ENCODE measurements at regions not wholly inside any gene's neighbourhood (a gene's known extent, or its start where the extent isn't known, plus 50 kb on each side); places are given as distances from the start of the nearest gene placed in this dataset.

GRCh38 chr10:85311613-85312337 lies 983.4 kb downstream of the CCSER2 start (continued):
- TF ChIP-seq ZNF175 (CRISPR knock-in tag; IDR thresholded peaks at IDR 0.05; ENCODE audit: low read depth), result no peak

- Histone ChIP-seq H3K4me3 (no peak overlapping the region), H3K4me1 (replicated peaks in 1 of 2; ENCODE audit: control insufficient read depth in 2 of 2, insufficient read depth in 2 of 2, low read length in 2 of 2) (no peaks in the 10 kb centered on the region), H3K9ac (ENCODE audit: insufficient read depth in 1 of 2, low read depth in 2 of 2, low read length in 2 of 2) (no peak overlapping the region), H3K4me2 (ENCODE audit: insufficient read depth, low read length) (no peak overlapping the region), H4K20me1 (replicated peaks; ENCODE audit: control insufficient read depth, insufficient read depth, low read length) (no peaks in the 10 kb centered on the region), H3K27me3 (ENCODE audit: control insufficient read depth in 2 of 2, insufficient read depth in 2 of 2, low read length in 2 of 2) (no peaks in the 10 kb centered on the region), H2AFZ (ENCODE audit: low read depth, low read length) (no peak overlapping the region), H3K79me2 (ENCODE audit: control insufficient read depth, insufficient read depth, low read length) (no peaks in the 10 kb centered on the region), H3K9me1 (ENCODE audit: control insufficient read depth, insufficient read depth, low read length) (no peaks in the 10 kb centered on the region), H3K27ac (ENCODE audit: extremely low read depth, low read depth, low read length) (no peak overlapping the region), H3K36me3 (ENCODE audit: control insufficient read depth, insufficient read depth, low read length) (no peaks in the 10 kb centered on the region), H3K9me3 (replicated peaks; ENCODE audit: control insufficient read depth, insufficient read depth, low read depth, low read length) (no peaks in the 10 kb centered on the region; the same call in 1 of the 2 replicates)
- DNase-seq (ENCODE audit: extremely low read depth in 1 of 4, low spot score in 3 of 4) (no peak), ATAC-seq (no peak), FAIRE-seq (no peak)
- 0% methylated on average over 4 of the region's 4 CpGs for WGBS (ENCODE audit: insufficient coverage, low coverage, missing lambda C conversion rate)
- no peak for TF ChIP-seq HNRNPUL1 (IDR thresholded peaks at IDR 0.05; ENCODE audit: low read length)
- TF ChIP-seq, protein P1, sequence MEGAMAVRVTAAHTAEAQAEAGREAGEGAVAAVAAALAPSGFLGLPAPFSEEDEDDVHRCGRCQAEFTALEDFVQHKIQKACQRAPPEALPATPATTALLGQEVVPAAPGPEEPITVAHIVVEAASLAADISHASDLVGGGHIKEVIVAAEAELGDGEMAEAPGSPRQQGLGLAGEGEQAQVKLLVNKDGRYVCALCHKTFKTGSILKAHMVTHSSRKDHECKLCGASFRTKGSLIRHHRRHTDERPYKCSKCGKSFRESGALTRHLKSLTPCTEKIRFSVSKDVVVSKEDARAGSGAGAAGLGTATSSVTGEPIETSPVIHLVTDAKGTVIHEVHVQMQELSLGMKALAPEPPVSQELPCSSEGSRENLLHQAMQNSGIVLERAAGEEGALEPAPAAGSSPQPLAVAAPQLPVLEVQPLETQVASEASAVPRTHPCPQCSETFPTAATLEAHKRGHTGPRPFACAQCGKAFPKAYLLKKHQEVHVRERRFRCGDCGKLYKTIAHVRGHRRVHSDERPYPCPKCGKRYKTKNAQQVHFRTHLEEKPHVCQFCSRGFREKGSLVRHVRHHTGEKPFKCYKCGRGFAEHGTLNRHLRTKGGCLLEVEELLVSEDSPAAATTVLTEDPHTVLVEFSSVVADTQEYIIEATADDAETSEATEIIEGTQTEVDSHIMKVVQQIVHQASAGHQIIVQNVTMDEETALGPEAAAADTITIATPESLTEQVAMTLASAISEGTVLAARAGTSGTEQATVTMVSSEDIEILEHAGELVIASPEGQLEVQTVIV (CRISPR knock-in tag; IDR thresholded peaks at IDR 0.05; ENCODE audit: borderline replicate concordance), result no peak
- TF ChIP-seq YBX1 (IDR thresholded peaks at IDR 0.05), result no peak
- TF ChIP-seq, protein P2, sequence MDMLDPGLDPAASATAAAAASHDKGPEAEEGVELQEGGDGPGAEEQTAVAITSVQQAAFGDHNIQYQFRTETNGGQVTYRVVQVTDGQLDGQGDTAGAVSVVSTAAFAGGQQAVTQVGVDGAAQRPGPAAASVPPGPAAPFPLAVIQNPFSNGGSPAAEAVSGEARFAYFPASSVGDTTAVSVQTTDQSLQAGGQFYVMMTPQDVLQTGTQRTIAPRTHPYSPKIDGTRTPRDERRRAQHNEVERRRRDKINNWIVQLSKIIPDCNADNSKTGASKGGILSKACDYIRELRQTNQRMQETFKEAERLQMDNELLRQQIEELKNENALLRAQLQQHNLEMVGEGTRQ (CRISPR knock-in tag; IDR thresholded peaks at IDR 0.05), result no peak
- TF ChIP-seq ETS2 (tag; IDR thresholded peaks at IDR 0.05; ENCODE audit: borderline replicate concordance, poor library complexity, severe bottlenecking), result no peak
- no peak for TF ChIP-seq ESRRA (IDR thresholded peaks at IDR 0.05; ENCODE audit: borderline replicate concordance, low read depth)
- no peak for TF ChIP-seq L3MBTL2 (IDR thresholded peaks at IDR 0.05)
- BruUV-seq (replicated peaks), result no TSS peak
- POLR2A ChIA-PET, result interaction anchor here (0.6 kb wide), 1 partner anchor 309 kb away, joined by 4 read pairs; no protein-coding TSS in a partner anchor
- in situ Hi-C loops (cut with MboI) (no loop called here), intact Hi-C loops (cut with micrococcal nuclease) (no loop called here)
- CTCF ChIA-PET (ENCODE audit: low intra/inter-chr PET ratio), result no interaction called here
These were observed 987.3 kb downstream of the CCSER2 start for GRCh38 chr10:85315657-85316056.

Measured in K562 (cell line).